Ishikawa (cell line): ENCODE measurements at regions not wholly inside any gene's neighbourhood (a gene's known extent, or its start where the extent isn't known, plus 50 kb on each side); places are given as distances from the start of the nearest gene placed in this dataset.

ENCODE experiments used
- CEBPB ChIP-seq: IDR thresholded peaks from 2 replicates; pipeline ENCODE4 v1.6.1; 2012
- CREB1 ChIP-seq: IDR thresholded peaks from 2 replicates; pipeline ENCODE4 v1.6.1; 2012; ENCODE audit warnings: low read depth
- EGR1 ChIP-seq: IDR thresholded peaks from 2 replicates; pipeline ENCODE4 v1.6.1; 2012
- EP300 ChIP-seq: IDR thresholded peaks from 2 replicates; pipeline ENCODE4 v1.6.1; 2012; ENCODE audit warnings: borderline replicate concordance
- FOXM1 ChIP-seq: IDR thresholded peaks from 2 replicates; pipeline ENCODE4 v1.6.1; 2012; ENCODE audit warnings: low read depth, borderline replicate concordance
- MAX ChIP-seq: IDR thresholded peaks from 2 replicates; pipeline ENCODE4 v1.6.1; 2012
- NFIC ChIP-seq: IDR thresholded peaks from 2 replicates; pipeline ENCODE4 v1.6.1; 2012
- RAD21 ChIP-seq: IDR thresholded peaks from 2 replicates; pipeline ENCODE4 v1.6.1; 2012; ENCODE audit warnings: low read depth
- TAF1 ChIP-seq: IDR thresholded peaks from 2 replicates; pipeline ENCODE4 v1.6.1; 2012; ENCODE audit warnings: low read depth, mild to moderate bottlenecking
- TCF12 ChIP-seq: IDR thresholded peaks from 2 replicates; pipeline ENCODE4 v1.6.1; 2012; ENCODE audit warnings: low read depth
- TEAD4 ChIP-seq: IDR thresholded peaks from 2 replicates; pipeline ENCODE4 v1.6.1; 2012
- YY1 ChIP-seq: IDR thresholded peaks from 2 replicates; pipeline ENCODE4 v1.6.1; 2012; ENCODE audit warnings: low read depth
- ZBTB7A ChIP-seq: IDR thresholded peaks from 2 replicates; pipeline ENCODE4 v1.6.1; 2012; ENCODE audit warnings: low read depth
- TF ChIP-seq, protein P1 (sequence below): IDR thresholded peaks from 2 replicates; pipeline ENCODE4 v1.6.1; 2012
- TF ChIP-seq, protein P2 (sequence below): IDR thresholded peaks from 2 replicates; pipeline ENCODE4 v1.6.1; 2012; ENCODE audit warnings: low read depth, mild to moderate bottlenecking

GRCh38 chr4:52157641-52158316 lies 106.7 kb downstream of the SPATA18 start:
- TF ChIP-seq, protein P1, sequence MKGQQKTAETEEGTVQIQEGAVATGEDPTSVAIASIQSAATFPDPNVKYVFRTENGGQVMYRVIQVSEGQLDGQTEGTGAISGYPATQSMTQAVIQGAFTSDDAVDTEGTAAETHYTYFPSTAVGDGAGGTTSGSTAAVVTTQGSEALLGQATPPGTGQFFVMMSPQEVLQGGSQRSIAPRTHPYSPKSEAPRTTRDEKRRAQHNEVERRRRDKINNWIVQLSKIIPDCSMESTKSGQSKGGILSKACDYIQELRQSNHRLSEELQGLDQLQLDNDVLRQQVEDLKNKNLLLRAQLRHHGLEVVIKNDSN, result no peak
- TF ChIP-seq EGR1, result no peak
- TF ChIP-seq, protein P2, sequence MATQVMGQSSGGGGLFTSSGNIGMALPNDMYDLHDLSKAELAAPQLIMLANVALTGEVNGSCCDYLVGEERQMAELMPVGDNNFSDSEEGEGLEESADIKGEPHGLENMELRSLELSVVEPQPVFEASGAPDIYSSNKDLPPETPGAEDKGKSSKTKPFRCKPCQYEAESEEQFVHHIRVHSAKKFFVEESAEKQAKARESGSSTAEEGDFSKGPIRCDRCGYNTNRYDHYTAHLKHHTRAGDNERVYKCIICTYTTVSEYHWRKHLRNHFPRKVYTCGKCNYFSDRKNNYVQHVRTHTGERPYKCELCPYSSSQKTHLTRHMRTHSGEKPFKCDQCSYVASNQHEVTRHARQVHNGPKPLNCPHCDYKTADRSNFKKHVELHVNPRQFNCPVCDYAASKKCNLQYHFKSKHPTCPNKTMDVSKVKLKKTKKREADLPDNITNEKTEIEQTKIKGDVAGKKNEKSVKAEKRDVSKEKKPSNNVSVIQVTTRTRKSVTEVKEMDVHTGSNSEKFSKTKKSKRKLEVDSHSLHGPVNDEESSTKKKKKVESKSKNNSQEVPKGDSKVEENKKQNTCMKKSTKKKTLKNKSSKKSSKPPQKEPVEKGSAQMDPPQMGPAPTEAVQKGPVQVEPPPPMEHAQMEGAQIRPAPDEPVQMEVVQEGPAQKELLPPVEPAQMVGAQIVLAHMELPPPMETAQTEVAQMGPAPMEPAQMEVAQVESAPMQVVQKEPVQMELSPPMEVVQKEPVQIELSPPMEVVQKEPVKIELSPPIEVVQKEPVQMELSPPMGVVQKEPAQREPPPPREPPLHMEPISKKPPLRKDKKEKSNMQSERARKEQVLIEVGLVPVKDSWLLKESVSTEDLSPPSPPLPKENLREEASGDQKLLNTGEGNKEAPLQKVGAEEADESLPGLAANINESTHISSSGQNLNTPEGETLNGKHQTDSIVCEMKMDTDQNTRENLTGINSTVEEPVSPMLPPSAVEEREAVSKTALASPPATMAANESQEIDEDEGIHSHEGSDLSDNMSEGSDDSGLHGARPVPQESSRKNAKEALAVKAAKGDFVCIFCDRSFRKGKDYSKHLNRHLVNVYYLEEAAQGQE, result no peak

DNA sequence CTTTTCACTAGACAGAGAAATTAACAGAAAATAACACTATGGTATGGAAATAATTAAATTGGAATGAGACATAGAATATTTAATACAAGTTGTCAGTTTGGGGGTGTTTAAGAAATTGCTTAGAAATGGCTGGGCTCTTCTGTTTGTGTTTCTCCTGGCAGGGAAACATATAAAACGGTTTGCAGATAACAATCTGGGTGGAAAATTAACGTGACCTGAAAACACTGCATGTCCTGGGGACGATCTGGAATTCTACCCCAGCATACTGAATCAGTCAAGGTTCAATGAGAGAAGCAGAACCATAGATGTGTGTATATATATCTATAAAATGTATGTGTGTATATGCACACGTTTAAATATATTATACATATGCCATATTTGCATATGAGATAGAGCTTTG lies 109.8 kb downstream of the SPATA18 start:
- TF ChIP-seq EP300, result no peak
- no peak for TF ChIP-seq TEAD4
- TF ChIP-seq MAX, result no peak
- TF ChIP-seq RAD21, result no peak
- TF ChIP-seq ZBTB7A, result no peak
- no peak for TF ChIP-seq FOXM1
- no peak for TF ChIP-seq CEBPB
- TF ChIP-seq YY1, result no peak
- TF ChIP-seq, protein P1, result no peak
- no peak for TF ChIP-seq TCF12
- TF ChIP-seq TAF1, result no peak
- TF ChIP-seq CREB1, result no peak
- no peak for TF ChIP-seq NFIC
- TF ChIP-seq EGR1, result no peak
- TF ChIP-seq, protein P2, result no peak

- TF ChIP-seq FOXM1 (no peak), YY1 (no peak), ZBTB7A (no peak), CEBPB (no peak), EP300 (no peak), NFIC (no peak), CREB1 (no peak), TAF1 (no peak), RAD21 (no peak), TCF12 (no peak), TEAD4 (no peak), MAX (no peak), EGR1 (no peak)
- TF ChIP-seq, protein P2, result no peak
- TF ChIP-seq, protein P1, result no peak
Measured at GRCh38 chr4:52164116-52164515, 113.0 kb downstream of the SPATA18 start.

GRCh38 chr4:52172166-52172565 lies 121.1 kb downstream of the SPATA18 start:
- TF ChIP-seq TAF1, result no peak
- no peak for TF ChIP-seq FOXM1
- TF ChIP-seq EP300, result no peak
- TF ChIP-seq, protein P1, result no peak
- TF ChIP-seq EGR1, result no peak
- peak; percentile 36; the same call in 1 of the 2 replicates for TF ChIP-seq RAD21
